BE2C (cell line): ENCODE measurements at regions not wholly inside any gene's neighbourhood (a gene's known extent, or its start where the extent isn't known, plus 50 kb on each side); places are given as distances from the start of the nearest gene placed in this dataset.

Source experiments
- DNase-seq: peaks from one replicate; pipeline ENCODE4 v3.0.0-alpha.2; 2020
- H3K27me3 ChIP-seq: fragments of 250-450 bp; sonication (Bioruptor Pico); 2 replicates; pipeline ENCODE4 v1.5.1; 2020; ENCODE audit warnings: mild to moderate bottlenecking
- H3K36me3 ChIP-seq: fragments of 250-450 bp; sonication (Bioruptor Pico); 2 replicates; pipeline ENCODE4 v1.5.1; 2020; ENCODE audit warnings: mild to moderate bottlenecking
- H3K4me1 ChIP-seq: fragments of 250-450 bp; sonication (Bioruptor Pico); 2 replicates; pipeline ENCODE4 v1.5.1; 2020
- H3K4me3 ChIP-seq: 2 replicates; pipeline ENCODE4 v1.5.1; 2011; ENCODE audit warnings: low read depth, low read length
- H3K9me3 ChIP-seq: fragments of 250-450 bp; sonication (Bioruptor Pico); 2 replicates; pipeline ENCODE4 v1.5.1; 2020
- CTCF ChIP-seq: IDR thresholded peaks from 2 replicates; pipeline ENCODE4 v1.5.1; 2012; ENCODE audit warnings: mild to moderate bottlenecking, low read depth, low read length

- Histone ChIP-seq H3K9me3 (no peaks in the 10 kb centered on the region), H3K36me3 (no peaks in the 10 kb centered on the region), H3K4me1 (no peaks in the 10 kb centered on the region), H3K27me3 (no peaks in the 10 kb centered on the region), H3K4me3 (no peak overlapping the region)
- no peak for DNase-seq
- no peak for TF ChIP-seq CTCF
Measured at GRCh38 chr2:48034295-48034694, 128.0 kb upstream of the FBXO11 start.

GRCh38 chr2:48036312-48036711 is 130.0 kb upstream of the FBXO11 start:
- Histone ChIP-seq H3K4me3 (no peak overlapping the region), H3K9me3 (no peaks in the 10 kb centered on the region), H3K4me1 (no peaks in the 10 kb centered on the region), H3K27me3 (no peaks in the 10 kb centered on the region), H3K36me3 (no peaks in the 10 kb centered on the region)
- no peak for DNase-seq
- no peak for TF ChIP-seq CTCF

GRCh38 chr2:48039209-48039990 is 133.1 kb upstream of the FBXO11 start:
- Histone ChIP-seq H3K9me3 (no peaks in the 10 kb centered on the region), H3K4me1 (no peaks in the 10 kb centered on the region), H3K27me3 (no peaks in the 10 kb centered on the region), H3K36me3 (no peaks in the 10 kb centered on the region), H3K4me3 (no peak overlapping the region)
- DNase-seq, result no peak
- TF ChIP-seq CTCF, result no peak

GRCh38 chr2:48043131-48043700 is 136.9 kb upstream of the FBXO11 start:
- no peaks in the 10 kb centered on the region for H3K9me3 ChIP-seq
- no peak overlapping the region for H3K4me3 ChIP-seq
- no peak for TF ChIP-seq CTCF
- DNase-seq, result no peak
- H3K4me1 ChIP-seq, result no peaks in the 10 kb centered on the region
- H3K27me3 ChIP-seq, result no peaks in the 10 kb centered on the region
- no peaks in the 10 kb centered on the region for H3K36me3 ChIP-seq

- H3K9me3 ChIP-seq, result no peaks in the 10 kb centered on the region
- no peak overlapping the region for H3K4me3 ChIP-seq
- DNase-seq, result no peak
- H3K27me3 ChIP-seq, result no peaks in the 10 kb centered on the region
- H3K4me1 ChIP-seq, result no peaks in the 10 kb centered on the region
- H3K36me3 ChIP-seq, result no peaks in the 10 kb centered on the region
- TF ChIP-seq CTCF, result no peak
Measured at GRCh38 chr2:48043746-48044145, 137.4 kb upstream of the FBXO11 start.

GRCh38 chr2:48045613-48046012 is 139.3 kb upstream of the FBXO11 start:
- no peaks in the 10 kb centered on the region for H3K27me3 ChIP-seq
- TF ChIP-seq CTCF, result no peak
- H3K4me3 ChIP-seq, result no peak overlapping the region
- H3K36me3 ChIP-seq, result no peaks in the 10 kb centered on the region
- DNase-seq, result no peak
- no peaks in the 10 kb centered on the region for H3K4me1 ChIP-seq
- no peaks in the 10 kb centered on the region for H3K9me3 ChIP-seq
